GM18867 (cell line): ENCODE measurements at regions not wholly inside any gene's neighbourhood (a gene's known extent, or its start where the extent isn't known, plus 50 kb on each side); places are given as distances from the start of the nearest gene placed in this dataset.
A peak's percentile ranks its signal among the peaks of the same experiment; 100 is the strongest.
"Not testable (repeated sequence)": the region's sequence is repeated elsewhere in the genome, so short reads cannot be mapped to it uniquely, and the experiment has no call there.

Experiments used
- ATAC-seq: cut with Tn5 transposase; IDR thresholded peaks from one replicate; pipeline ENCODE4 v1.9.1; 2021; ENCODE audit warnings: mild to moderate bottlenecking, moderate library complexity; ENCODE audit not compliant: unreplicated experiment

DNA sequence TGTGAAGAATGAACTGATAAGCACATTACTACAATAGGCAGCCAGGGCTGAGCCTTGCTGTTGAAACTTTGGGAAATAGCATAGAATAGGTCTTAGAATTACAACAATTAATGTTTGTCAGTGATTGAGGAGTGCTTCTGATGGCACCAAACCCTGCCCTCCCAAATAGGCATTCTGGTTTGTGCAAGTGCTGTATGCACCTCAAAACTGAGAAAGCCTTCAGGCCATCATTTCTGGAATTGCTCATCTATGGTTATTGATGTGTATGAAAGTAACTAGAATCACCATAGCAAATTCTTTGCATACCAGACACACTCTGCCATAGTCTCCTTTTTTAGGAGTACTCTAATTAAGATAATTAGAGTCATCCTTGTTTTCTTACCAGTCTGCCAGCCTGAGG is 585.0 kb upstream of the MBL2 start:
- no peak for ATAC-seq

DNA sequence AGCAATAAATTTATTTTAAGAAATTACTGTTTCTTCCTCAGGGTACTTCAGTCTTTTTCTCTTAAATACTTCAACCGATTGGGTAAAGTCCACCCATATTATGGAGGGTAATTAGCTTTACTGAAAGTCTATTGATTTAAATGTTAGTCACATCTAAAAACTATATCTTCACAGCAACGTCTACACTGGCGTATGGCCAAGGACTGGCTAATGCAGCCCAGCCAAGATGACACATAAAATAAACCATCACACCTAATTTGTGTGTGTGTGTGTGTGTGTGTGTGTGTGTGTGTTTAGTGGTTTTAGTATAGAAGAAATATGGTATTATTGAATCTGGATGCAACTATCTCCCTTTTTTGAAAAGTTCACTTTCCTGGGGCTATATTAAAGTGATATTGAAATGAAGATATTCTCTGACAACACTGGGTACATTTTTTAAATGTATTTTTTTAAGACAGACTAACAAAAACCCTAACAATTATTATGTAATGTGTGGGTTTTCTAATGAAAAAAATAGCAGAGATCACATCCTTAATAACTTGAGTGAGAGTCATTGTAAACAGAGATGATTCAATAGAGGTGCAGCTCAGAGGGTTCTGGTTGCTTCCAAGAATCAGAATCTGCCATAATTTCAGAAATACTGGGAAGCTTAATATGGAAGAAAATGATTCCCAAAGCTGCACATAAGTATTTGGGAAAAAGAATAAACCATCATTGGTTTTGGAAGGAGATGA is 584.2 kb upstream of the MBL2 start:
- ATAC-seq, result no peak

DNA sequence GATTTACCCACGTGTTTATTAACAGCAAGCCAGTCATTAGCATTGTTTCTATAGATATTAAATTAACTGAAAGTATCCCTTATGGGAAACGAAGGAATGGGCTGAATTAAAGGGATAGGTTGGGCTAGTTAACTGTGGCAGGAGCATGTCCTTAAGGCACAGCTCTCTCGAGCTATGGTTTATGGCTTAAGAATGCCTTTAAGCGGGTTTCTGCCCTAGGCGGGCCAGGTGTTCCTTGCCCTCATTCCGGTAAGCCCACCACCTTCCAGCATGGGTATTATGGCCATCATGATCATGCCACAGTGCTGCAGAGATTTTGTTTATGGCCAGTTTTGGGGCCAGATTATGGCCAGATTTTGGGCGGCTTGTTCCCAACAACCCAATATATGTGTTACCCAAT is 569.9 kb upstream of the MBL2 start:
- not testable (repeated sequence) for ATAC-seq

DNA sequence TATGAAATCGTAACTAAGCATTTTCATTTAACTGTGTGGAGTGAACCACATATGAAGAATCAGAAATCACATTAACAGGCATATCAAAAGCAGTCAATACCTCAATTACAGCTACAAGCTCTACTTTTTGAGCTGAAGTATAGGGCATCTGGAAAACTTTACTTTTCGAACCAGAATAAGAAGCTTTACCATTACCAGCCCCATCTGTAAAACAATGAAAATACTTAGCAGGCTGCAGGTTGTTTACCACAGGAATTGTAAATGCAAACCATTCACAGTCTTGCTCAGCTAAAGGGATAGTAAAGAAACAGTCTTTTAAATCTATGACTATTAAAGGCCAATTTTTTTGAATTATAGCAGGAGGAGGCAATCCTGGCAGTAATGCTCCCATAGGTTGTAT is 565.6 kb upstream of the MBL2 start:
- not testable (repeated sequence) for ATAC-seq

DNA sequence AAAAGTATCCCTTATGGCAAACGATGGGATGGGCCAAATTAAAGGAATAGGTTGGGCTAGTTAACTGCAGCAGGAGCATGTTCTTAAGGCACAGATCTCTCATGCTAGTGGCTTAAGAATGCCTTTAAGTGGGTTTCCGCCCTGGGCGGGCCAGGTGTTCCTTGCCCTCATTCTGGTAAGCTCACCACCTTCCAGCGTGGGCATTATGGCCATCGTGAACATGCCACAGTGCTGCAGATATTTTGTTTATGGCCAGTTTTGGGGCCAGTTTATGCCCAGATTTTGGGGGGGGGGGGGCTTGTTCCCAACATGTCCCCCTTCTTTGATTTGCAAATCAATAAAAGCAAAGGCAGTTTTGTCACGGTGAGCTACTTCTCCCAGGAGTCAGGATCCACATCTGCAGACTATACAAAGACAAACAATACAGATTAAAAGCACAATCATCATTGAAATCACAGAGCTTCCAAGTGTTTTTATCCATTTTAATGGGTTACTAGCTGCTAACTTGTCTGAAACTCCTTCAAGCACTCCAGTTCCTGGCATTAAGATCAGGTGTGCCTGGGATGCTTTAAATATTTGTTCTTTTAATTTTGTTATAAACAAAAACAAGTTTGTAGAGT is 563.3 kb upstream of the MBL2 start:
- not testable (repeated sequence) for ATAC-seq

DNA sequence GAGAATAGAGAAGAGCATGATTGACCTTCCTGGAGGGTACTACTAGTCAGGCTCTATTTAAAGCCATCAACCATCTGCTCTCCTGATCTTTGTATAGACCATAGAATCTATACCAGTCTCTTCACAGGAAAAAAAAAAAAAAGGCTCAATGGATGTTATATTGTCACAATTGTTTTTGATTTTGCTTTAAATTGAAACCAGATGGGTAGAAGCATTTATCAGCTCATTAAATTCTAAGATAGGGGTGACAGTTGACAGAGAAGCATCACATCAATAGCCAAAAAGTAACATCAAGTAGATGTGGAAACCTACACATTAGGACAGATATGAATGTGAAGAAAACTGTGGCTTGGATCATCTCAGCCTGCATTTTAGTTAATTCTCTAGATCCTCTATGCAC is 558.9 kb upstream of the MBL2 start:
- no peak for ATAC-seq

DNA sequence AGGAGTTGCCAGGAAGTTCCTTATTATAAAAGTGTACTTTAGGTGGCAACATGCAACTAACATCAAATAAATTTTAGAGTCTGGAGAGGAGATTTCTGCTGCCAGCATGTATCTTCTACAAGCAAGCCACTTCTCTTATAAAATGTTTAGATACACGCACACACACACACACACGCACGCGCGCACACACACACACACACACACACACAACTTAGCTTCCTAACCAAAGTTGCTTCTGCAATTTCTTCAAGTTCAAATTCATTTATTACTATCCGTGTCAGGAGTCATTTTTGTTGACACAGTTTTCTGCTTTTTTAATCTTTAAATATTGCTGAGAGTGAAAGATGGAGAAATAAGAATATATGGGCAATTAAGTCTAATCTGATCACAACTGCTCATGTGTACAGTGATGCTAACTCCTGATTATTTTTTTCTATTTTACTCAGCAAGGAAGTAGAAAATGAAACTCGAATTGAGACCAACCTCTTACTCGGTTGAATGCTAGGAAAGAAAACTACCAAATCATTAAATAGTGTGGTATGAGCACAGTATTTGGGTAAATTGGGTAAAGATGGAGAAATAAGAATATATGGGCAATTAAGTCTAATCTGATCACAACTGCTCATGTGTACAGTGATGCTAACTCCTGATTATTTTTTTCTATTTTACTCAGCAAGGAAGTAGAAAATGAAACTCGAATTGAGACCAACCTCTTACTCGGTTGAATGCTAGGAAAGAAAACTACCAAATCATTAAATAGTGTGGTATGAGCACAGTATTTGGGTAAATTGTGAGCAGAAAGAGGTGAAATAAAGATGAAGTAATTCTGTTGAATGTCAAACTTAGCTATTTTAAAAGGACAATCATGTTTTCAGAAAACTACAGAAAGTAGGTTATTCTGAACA is 554.1 kb upstream of the MBL2 start:
- peak; percentile 61 for ATAC-seq

DNA sequence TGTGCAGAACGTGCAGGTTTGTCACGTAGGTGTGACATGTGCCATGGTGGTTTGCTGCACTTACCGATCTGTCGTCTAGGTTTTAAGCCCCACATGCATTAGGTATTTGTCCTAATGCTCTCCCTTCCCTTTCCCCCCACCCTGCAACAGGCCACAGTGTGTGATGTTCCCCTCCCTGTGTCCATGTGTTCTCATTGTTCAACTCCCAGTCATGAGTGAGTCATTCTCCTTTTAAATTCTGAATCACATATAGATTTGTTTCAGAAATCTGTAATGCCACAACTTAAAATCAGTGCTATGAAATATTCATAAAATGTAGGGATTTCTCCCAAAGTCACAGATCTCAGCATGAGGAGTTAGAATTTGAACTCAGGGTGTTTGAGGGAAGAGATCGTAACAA is 552.5 kb upstream of the MBL2 start:
- ATAC-seq, result no peak

DNA sequence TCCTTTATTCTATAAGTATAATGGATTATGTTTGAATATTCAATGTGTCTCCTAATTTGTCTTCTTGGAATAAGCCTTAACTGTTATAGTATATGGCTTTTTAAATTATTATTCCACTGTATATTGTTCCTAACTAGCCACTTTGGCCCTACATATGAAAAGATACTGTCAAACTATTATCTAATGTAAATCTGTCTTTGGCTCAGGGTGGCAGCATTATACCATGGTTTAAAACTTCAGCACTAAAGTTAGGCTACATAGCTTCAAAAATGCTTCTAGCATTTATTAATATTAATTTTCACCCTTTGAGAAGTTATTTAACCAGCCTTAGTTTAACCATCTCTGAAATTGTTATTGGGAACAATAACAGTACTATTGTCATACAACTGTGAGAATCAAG is 543.1 kb upstream of the MBL2 start:
- no peak for ATAC-seq

DNA sequence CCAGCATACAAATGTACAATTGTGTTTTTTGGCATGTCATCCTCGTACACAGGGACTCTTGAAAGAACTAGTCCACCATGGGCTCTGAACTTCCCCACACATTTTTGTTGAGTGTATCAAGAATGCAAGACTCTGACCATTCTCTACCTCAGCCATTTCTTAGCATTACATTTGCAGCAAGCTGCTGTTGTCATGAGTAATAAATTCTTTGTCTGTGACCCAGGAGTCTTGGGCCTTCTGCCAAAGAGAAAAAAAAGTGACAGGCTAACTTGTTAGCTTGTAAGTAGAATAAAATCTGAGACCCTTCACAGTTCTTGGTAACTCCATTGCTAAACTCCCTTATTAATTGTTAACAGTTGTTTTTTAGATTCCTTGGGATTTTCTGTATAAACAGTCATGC is 542.3 kb upstream of the MBL2 start:
- no peak for ATAC-seq

DNA sequence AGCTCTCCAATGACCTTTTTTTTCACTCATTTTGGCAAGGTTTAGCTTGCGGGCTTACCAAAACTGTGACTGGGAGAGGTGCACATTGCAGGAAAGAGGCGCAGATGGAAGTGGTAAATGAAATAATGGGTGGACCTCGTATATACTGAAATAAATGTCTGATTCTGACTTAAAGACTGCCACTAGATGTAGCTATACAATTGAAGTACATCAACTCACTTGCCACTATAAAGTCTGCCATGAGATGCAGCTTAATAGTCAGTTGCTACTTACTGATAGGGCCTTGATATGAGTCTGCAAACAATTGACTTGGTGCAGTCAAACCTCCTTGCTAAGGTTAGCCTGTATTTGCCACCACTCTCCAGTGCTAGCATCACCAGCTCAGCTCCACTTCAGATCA is 525.9 kb upstream of the MBL2 start:
- no peak for ATAC-seq

DNA sequence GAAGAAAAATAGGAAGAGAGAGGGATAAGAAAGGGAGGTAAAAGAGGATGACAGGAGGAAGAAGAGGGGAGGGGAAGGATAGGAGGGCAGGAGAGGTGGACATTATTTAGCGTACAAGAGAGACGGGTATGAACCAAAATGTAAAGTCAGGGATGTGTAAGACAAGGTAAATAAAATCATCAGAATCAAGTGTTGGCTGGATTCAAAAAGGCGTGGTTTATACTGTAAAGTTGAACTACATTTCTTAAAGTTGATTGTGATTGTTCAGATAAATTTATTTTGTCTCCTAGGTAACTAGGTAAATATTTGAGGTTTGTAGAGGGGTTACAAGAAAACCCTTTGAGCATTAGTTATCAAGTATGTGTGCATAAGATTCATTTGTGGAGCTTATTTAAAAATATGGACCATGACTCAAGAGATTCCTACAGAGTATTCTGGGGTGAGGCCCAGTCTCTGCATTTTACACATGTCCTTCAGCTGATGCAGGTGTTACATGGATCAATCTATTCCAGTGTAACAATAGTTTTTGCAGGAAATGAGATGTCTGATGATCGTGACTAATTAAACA is 512.1 kb upstream of the MBL2 start:
- ATAC-seq, result no peak

DNA sequence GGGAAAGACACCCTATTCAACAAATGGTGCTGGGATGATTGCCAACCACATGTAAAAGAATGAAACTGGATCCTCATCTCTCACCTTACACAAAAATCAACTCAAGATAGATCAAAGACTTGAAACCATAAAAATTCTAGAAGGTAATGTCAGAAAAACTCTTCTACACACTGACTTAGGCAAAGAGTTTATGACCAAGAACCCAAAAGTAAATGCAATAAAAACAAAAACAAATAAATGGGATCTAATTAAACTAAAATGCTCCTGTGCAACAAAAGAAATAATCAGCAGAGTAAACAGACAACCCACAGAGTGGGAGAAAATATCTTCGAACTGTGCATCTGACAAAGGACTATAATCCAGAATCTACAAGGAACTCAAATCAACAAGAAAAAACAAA is 504.2 kb upstream of the MBL2 start:
- no peak for ATAC-seq

DNA sequence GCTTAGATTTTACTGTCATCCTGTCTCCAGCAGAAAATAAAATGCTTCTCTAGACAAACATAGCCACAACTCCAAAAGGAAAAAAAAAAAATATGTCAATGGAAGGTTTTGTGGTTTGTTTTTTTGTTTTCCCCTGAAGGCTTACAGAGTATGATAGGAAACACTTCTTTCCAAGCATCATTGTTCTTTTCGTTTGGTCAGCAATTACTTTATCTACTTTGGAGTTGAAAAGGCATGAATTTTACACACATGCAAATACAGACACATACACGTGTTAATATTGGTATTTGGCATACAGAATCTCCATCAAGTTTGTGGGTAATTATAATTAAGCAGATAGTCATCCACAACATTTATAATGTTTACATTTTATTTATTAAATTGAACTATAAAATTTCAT is 496.9 kb upstream of the MBL2 start:
- no peak for ATAC-seq

DNA sequence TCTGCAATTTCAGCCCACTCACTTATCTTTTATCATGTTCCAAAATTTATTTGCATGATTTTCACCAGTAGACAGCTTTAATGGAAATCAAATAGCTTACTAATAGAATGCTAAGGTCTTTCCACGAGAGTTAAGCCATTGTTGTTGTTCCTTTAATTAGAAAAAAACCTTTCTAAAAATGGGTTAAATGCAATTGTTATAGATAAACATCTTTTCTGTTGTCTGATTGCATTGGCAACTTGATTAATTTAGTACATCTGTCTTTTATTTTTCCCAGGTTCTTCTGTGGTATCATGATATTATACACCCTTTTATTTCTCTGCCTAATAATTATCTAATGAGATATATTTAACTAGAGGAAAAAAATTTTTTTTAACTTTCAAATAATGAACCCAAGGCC is 487.6 kb upstream of the MBL2 start:
- ATAC-seq, result no peak

DNA sequence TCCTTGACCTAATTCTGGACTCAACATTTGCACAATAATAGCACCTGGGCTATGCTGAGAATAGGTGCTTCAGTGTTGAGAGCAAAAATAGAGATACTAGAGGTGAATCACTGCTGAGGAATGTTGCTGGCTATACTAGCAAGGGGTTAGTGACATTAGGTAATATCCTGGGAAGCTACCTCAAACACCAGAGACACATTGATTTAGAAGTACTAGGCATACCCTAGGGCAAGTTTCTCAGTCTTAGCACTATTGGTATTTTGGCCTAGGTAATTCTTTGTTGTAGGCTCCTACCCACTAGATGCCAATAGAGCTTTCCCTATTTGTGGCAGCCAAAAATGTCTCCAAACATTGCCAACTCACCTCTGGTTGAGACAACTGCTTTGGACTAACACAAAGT is 484.0 kb upstream of the MBL2 start:
- ATAC-seq, result no peak

DNA sequence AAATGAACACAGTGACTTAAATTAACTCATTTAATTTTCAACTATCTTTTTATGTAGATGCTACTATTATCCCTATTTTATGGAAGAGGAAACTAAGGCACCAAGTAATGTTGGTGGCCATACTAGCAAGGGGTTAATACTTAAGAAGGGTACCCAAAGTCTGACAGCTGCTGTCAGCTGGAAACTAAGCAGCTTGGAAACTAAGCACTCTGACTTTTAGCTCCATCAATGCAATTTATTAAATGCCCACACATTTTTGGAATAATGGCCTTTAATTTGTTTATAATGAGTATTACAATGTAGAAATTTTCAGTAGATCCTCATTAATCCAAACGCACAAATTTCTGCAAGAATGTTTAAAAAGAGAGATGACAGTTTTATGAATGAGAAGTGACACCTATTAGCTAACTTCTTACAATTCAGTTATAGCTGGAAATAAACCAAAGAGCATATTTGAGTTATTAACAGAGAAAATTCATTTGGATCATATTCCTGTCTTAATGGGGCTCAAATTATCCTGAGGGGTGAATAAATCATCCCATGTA is 483.1 kb upstream of the MBL2 start:
- ATAC-seq, result no peak

DNA sequence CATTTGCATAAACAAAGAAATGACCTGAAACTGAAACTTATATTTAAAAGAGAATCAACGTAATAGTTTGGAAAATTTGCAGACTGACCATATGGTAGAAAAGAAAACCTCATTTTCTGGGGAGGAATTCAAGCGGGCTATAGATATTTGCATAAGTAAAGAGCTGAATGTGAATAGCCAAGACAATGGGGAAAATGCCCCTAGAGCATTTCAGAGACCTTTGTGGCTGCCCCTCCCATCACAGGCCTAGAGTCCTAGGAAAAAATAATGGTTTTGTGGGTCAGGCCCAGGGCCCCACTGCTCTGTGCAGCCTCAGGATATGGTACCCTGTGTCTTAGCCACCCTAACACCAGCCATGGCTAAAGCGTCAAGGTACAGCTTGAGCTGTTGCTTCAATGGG is 480.6 kb upstream of the MBL2 start:
- ATAC-seq, result no peak

DNA sequence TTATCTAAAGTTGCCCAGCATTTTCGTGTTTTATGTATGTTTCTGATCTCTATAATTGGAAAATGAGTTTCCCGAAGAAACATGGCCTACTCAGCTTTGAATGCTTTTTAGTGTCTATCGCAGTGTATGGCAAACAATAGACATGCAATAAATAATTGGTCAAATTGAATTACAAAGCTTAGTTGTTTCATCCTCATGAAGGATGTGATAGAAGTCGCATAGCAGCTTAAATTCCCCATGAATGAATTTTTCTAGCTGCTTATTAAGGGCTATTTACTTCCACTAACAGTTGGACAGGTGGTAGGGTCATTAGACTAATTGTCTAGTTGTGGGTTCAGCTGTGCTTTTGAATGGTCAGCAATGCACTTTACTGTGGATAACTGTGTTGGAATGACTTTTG is 467.3 kb upstream of the MBL2 start:
- no peak for ATAC-seq

DNA sequence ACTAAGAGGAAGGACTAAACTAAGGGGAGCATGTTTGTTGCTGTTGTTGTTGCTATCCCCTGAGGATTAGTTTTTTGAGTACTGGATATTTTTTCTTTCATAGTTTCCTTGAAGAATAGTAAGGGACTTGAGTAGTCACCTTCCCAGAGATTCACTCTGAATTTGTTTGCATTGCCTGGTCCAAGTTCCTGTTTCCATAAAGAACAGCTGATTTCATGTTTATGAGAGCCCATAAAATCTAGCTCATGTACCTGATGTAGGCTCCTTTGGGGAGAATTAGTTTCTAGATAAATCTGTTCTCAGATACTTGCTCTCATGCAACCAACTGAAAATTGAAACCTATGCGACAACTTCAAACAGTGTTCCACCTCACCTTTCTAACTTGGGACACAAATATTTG is 464.4 kb upstream of the MBL2 start:
- ATAC-seq, result no peak

DNA sequence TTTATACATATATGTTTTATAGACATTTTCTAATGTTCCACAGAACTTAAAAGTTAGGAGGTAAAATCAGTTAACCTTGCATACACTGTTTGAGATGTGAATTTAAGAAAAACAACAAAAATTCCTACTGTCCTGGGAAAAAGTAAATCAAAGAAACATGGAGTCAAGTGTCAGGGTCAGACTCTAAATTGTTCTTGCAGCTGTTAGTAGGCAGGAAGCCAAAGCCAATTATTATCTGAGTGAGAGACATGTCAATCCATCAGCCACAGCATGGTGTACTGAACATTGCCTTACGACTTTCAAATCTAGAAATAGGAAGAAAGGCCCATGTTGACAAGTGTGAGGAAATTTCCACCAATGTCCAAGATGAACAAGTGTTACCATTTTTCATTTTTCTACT is 461.2 kb upstream of the MBL2 start:
- no peak for ATAC-seq
